GM21515 (cell line): ENCODE measurements at regions not wholly inside any gene's neighbourhood (a gene's known extent, or its start where the extent isn't known, plus 50 kb on each side); places are given as distances from the start of the nearest gene placed in this dataset.
"Not testable (repeated sequence)": the region's sequence is repeated elsewhere in the genome, so short reads cannot be mapped to it uniquely, and the experiment has no call there.

Experiments
- ATAC-seq: cut with Tn5 transposase; IDR thresholded peaks from one replicate; pipeline ENCODE4 v1.9.1; 2021; ENCODE audit not compliant: unreplicated experiment

- ATAC-seq: not testable (repeated sequence)
Measured at GRCh38 chr7:29696402-29696801, 109.9 kb upstream of the WIPF3 start.

GRCh38 chr7:29699723-29700122, 106.6 kb upstream of the WIPF3 start:
- not testable (repeated sequence) for ATAC-seq

GRCh38 chr7:29701540-29701939, 104.8 kb upstream of the WIPF3 start:
- ATAC-seq: not testable (repeated sequence)

- ATAC-seq: not testable (repeated sequence)
Measured at GRCh38 chr7:29703830-29704229, 102.5 kb upstream of the WIPF3 start.

GRCh38 chr7:29709002-29709401, 97.3 kb upstream of the WIPF3 start:
- not testable (repeated sequence) for ATAC-seq

- ATAC-seq: not testable (repeated sequence)
Measured at GRCh38 chr7:29723127-29723526, 83.2 kb upstream of the WIPF3 start.

- ATAC-seq: no peak
Measured at GRCh38 chr7:29723599-29723998, 82.7 kb upstream of the WIPF3 start.

GRCh38 chr7:29729534-29730165, 76.7 kb upstream of the WIPF3 start:
- not testable (repeated sequence) for ATAC-seq

GRCh38 chr7:29734246-29734731, 72.0 kb upstream of the WIPF3 start:
- ATAC-seq: no peak

GRCh38 chr7:29747645-29748245, 58.6 kb upstream of the WIPF3 start:
- ATAC-seq: not testable (repeated sequence)

- no peak for ATAC-seq
Measured at GRCh38 chr7:29748286-29749099, 57.8 kb upstream of the WIPF3 start.

GRCh38 chr7:29749701-29750321, 56.5 kb upstream of the WIPF3 start:
- no peak for ATAC-seq

GRCh38 chr7:29750373-29750940, 55.9 kb upstream of the WIPF3 start:
- ATAC-seq: not testable (repeated sequence)

- ATAC-seq: not testable (repeated sequence)
Measured at GRCh38 chr7:29751012-29751411, 55.3 kb upstream of the WIPF3 start.

- no peak for ATAC-seq
Measured at GRCh38 chr7:29754874-29755490, 51.3 kb upstream of the WIPF3 start.
